OCI-LY7 (cell line): ENCODE measurements at regions not wholly inside any gene's neighbourhood (a gene's known extent, or its start where the extent isn't known, plus 50 kb on each side); places are given as distances from the start of the nearest gene placed in this dataset.

Experiments
- CTCF ChIP-seq: fragments of 200-600 bp; sonication (generic); conservative IDR thresholded peaks from 2 replicates; pipeline ENCODE4 v1.5.1; 2014; ENCODE audit warnings: mild to moderate bottlenecking, antibody characterized with exemption, low read length, moderate library complexity, mixed read lengths
- EZH2phosphoT487 ChIP-seq: fragments of 200-600 bp; sonication (generic); IDR thresholded peaks from 2 replicates; pipeline ENCODE4 v1.6.1; 2018; ENCODE audit warnings: low read depth, borderline replicate concordance, mild to moderate bottlenecking, mixed run types, antibody characterized with exemption, low read length, moderate library complexity, mixed read lengths

- TF ChIP-seq CTCF (no peak), EZH2phosphoT487 (no peak)
These were observed 520.1 kb downstream of the DSC3 start for GRCh38 chr18:30522288-30522929.
